GM19238 (cell line): ENCODE measurements at regions not wholly inside any gene's neighbourhood (a gene's known extent, or its start where the extent isn't known, plus 50 kb on each side); places are given as distances from the start of the nearest gene placed in this dataset.
"Not testable (repeated sequence)": the region's sequence is repeated elsewhere in the genome, so short reads cannot be mapped to it uniquely, and the experiment has no call there.

ENCODE experiments used
- DNase-seq: peaks from one replicate; pipeline ENCODE4 v3.0.0; 2011; ENCODE audit warnings: low spot score; ENCODE audit not compliant: insufficient read length

GRCh38 chr3:8303466-8303865, 198.2 kb upstream of the LMCD1 start:
- DNase-seq = no peak

- no peak for DNase-seq
Observed at GRCh38 chr3:8305371-8305770, 196.3 kb upstream of the LMCD1 start.

- no peak for DNase-seq
Observed at GRCh38 chr3:8307545-8308110, 194.0 kb upstream of the LMCD1 start.

DNA sequence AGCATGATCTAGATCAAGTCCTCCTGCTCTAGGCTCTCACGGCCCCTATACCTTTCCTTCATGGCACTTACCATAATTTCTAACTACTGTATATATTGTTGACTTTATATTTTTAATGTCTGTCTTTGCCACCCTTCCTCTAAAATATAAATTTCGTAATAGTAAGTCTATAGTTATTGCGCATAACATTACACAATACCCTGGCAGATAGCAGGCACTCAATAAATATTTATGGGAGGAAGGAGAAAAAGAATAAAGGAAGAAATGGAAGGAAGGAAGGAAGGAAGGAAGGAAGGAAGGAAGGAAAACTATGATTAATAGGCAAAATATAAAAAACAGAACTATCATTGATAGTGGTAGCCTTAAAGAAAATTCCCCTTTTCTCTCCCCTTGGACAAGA, 190.3 kb upstream of the LMCD1 start:
- no peak for DNase-seq

- DNase-seq = no peak
Observed at GRCh38 chr3:8312685-8313084, 188.9 kb upstream of the LMCD1 start.

- DNase-seq = no peak
Observed at GRCh38 chr3:8313560-8314267, 187.9 kb upstream of the LMCD1 start.

GRCh38 chr3:8315526-8315925, 186.1 kb upstream of the LMCD1 start:
- DNase-seq = not testable (repeated sequence)

DNA sequence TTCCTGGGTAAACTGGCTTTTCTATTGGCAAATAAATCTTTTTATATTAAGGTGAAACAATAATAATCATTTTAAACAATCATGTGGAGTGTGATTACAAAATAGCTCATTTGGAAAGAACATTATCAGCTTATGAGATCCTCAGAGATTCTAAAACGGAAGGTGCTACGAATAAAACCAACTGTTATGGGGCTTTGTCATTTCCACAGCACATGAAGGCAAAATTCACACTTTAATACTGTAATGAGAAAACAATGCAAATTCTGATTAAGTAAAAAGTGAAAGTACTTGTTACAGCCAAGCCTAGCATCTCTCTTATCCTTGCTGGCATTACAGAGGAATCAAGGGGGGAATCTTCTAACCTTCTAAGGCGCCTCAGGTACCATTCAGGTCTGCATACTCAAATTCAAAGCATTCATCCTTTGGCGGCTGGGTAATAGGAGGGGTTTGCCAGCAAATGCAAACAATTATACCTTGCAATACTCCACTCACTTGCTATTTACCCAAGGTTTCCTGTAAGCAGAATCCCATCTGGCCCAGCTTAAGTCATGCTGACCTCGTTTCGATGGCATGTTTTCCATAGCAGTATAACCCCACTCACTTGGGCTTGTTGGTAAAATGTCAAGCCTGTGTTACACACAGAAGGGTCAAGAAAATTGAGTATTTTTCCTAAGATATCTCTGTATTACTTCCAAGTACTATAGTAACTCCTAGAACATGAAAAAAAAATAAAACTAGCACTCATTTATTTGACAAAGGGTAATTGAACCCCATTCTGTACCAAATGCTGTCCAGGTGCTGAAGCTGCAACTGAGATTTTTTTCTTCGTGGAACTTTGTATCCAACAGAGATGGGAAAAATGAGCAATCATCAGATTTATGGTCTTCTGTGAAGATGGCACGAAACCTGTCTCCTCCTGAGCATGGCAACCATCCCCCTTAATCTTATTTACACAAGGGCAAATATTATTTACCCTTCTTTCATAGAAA, 183.7 kb upstream of the LMCD1 start:
- no peak for DNase-seq

- no peak for DNase-seq
Observed at GRCh38 chr3:8319935-8320634, 181.5 kb upstream of the LMCD1 start.

- no peak for DNase-seq
Observed at GRCh38 chr3:8320711-8321458, 180.7 kb upstream of the LMCD1 start.

- DNase-seq = no peak
Observed at GRCh38 chr3:8324747-8325146, 176.9 kb upstream of the LMCD1 start.

GRCh38 chr3:8325306-8325705, 176.3 kb upstream of the LMCD1 start:
- no peak for DNase-seq

DNA sequence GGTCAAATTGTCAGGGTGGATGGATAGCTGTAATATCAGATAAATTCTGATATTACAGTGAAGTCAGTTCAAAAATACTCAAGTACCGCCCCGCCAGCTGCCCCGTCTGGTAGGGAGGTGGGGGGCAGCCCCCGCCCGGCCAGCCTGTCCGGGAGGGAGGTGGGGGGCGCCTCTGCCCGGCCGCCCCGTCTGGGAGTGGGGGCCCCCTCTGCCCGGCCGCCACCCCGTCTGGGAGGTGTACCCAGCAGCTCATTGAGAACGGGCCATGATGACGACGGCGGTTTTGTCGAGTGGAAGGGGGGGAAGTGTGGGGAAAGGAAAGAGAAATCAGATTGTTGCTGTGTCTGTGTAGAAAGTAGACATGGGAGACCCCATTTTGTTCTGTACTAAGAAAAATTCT, 175.8 kb upstream of the LMCD1 start:
- not testable (repeated sequence) for DNase-seq

DNA sequence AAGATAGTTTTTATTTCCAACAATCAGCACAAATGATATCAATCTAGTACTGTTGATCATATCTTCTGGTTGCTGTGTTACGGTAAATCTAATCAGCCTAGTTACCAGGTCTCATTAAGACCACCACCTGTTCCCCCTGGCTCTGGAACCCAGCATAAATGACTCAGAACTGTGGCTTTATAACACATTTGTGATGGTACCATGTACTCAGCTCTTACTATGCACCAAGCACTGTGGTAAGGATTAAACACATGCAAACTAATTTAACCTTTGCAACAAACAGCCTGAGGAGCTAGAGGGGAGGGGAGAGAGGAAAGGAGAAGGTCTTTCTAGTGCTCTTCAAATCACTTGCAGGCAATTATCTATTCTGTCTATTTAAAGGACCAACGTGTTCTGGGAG, 173.9 kb upstream of the LMCD1 start:
- DNase-seq = no peak

DNA sequence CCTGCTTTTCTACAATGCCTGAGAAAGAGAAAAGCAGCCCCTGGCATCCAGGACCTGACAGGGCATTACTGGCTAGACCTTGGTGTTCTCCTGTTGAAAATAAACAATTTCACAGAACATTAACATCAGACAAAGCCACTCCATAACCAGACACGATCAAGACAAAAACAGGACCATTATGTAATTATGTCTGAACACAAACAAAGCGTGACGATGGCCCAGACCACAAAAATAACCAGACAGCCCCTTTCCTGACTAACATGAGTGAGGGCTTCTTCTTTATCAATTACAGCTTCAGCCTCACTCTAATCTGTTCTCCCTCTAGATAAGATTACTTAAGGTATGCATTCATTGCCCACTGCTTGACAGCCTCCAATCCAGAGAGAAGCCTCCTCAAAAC, 172.7 kb upstream of the LMCD1 start:
- DNase-seq = no peak

DNA sequence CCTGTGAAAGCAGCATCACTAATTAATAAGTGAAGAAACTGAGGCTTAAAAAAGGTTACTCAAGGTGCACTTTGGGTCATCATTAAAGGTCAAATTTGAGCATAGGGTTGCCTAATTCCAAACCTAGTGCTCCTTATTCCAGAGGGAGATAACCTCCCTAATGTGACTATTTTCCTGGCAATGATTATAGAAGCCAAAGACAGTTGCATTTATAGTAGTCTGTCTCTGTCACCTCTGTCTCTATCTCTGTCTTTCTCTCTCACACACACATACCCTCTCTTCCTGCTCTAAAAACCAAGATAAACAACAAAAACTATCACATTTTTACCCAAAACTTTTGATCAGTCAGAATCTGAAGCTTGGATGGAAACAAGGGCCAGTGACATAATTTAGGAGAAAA, 172.0 kb upstream of the LMCD1 start:
- DNase-seq = no peak

DNA sequence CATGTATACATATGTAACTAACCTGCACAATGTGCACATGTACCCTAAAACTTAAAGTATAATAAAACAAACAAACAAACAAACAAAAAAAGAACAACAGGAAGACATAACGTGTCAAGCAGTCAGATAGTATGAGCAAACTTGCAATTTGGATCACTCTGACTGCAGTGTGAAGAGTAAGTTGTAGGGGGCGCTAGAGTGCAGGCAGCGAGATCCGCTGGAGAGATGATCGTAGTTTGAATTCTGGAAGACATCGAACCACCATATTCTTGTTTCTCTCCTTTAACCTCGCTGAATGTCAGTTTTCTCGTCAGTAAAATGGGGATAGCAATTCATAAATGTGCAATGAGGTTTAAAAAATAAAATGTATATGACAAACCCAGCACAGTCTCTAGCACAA, 165.2 kb upstream of the LMCD1 start:
- no peak for DNase-seq

DNA sequence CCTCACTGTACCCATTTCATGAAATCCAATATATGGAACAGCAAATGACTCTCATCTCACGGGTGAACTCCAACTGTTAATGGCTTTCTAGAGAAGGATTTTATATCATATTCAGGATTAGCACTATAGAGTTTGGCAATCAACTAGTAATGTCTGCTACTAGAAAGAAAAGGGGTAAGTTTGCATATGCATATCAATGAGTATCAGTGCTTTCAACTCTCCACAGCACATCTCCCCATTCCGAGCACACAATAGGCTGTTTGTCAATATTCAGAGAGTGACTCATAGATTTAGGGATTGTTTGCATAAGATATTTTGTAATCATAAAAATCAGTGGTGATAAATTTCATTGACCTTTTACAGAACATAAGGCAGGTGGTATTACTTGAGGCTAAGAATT, 163.2 kb upstream of the LMCD1 start:
- DNase-seq = no peak

DNA sequence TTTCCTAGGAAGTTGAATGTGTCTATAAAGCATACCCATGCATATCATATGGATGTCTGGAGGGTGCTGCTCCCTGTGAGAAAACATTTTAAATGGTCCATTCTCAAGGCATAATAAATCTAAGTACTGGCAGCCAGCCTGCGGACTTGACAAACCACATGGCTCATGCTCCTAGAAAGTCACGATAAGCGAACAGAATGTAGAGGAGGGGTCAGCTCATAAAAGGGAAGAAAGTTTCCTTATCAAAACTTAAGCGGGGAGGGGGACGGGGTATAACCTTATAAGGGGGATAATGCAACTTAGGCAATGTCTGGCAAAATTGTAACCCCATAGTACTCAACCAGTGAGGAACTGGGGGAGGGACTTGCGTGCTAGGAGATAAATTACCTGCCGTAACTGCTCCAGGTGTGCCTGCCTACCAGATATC, 159.8 kb upstream of the LMCD1 start:
- no peak for DNase-seq

- DNase-seq = no peak
Observed at GRCh38 chr3:8343058-8343457, 158.6 kb upstream of the LMCD1 start.

DNA sequence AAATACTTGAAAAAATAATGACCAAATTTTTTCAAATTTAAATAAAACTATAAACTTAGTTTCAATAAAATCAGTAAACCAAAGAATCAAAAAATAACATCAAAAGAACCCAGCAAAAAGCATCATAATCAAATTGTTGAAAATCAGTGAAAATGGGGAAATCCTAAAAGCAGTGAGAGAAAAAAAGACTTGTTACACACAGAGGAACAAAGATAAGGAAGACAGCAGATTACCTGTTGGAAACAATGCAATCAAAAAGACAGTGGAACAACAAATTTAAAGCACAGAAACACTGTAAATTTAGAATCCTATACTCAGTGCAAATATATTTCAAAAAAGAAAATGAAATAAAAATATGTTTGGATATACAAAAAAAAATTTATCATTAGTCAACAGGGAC, 156.2 kb upstream of the LMCD1 start:
- DNase-seq = no peak
